Activated T-cell treated with anti-CD3 and anti-CD28 coated beads for 24 hours (primary cell): ENCODE measurements at regions not wholly inside any gene's neighbourhood (a gene's known extent, or its start where the extent isn't known, plus 50 kb on each side); places are given as distances from the start of the nearest gene placed in this dataset.
"Not testable (repeated sequence)": the region's sequence is repeated elsewhere in the genome, so short reads cannot be mapped to it uniquely, and the experiment has no call there.

Experiments
- DNase-seq: peaks from one replicate; pipeline ENCODE4 v3.0.0-alpha.2; 2020; ENCODE audit warnings: low read depth

GRCh38 chr10:4635883-4636282 is 190.1 kb upstream of the AKR1E2 start:
- no peak for DNase-seq

GRCh38 chr10:4635388-4635787 is 190.6 kb upstream of the AKR1E2 start:
- no peak for DNase-seq

GRCh38 chr10:4633776-4634175 is 192.2 kb upstream of the AKR1E2 start:
- no peak for DNase-seq

GRCh38 chr10:4633186-4633585 is 192.8 kb upstream of the AKR1E2 start:
- DNase-seq: no peak

GRCh38 chr10:4632757-4633156 is 193.2 kb upstream of the AKR1E2 start:
- no peak for DNase-seq

GRCh38 chr10:4626919-4627318 is 199.1 kb upstream of the AKR1E2 start:
- no peak for DNase-seq

GRCh38 chr10:4623757-4624420 is 202.1 kb upstream of the AKR1E2 start:
- DNase-seq: no peak

- DNase-seq: no peak
These were observed 202.8 kb upstream of the AKR1E2 start for GRCh38 chr10:4623200-4623599.

GRCh38 chr10:4622384-4622783 is 203.6 kb upstream of the AKR1E2 start:
- no peak for DNase-seq

- no peak for DNase-seq
These were observed 208.4 kb upstream of the AKR1E2 start for GRCh38 chr10:4617589-4617988.

GRCh38 chr10:4615042-4615441 is 211.0 kb upstream of the AKR1E2 start:
- no peak for DNase-seq

- no peak for DNase-seq
These were observed 216.8 kb upstream of the AKR1E2 start for GRCh38 chr10:4609251-4609650.

- no peak for DNase-seq
These were observed 218.3 kb upstream of the AKR1E2 start for GRCh38 chr10:4607681-4608080.

GRCh38 chr10:4606856-4607636 is 219.0 kb upstream of the AKR1E2 start:
- no peak for DNase-seq

- no peak for DNase-seq
These were observed 223.1 kb upstream of the AKR1E2 start for GRCh38 chr10:4602764-4603491.

- no peak for DNase-seq
These were observed 226.5 kb upstream of the AKR1E2 start for GRCh38 chr10:4599471-4599870.

- not testable (repeated sequence) for DNase-seq
These were observed 228.1 kb upstream of the AKR1E2 start for GRCh38 chr10:4597898-4598297.

- no peak for DNase-seq
These were observed 229.1 kb upstream of the AKR1E2 start for GRCh38 chr10:4596951-4597350.

GRCh38 chr10:4595719-4596319 is 230.2 kb upstream of the AKR1E2 start:
- DNase-seq: no peak

GRCh38 chr10:4590807-4591206 is 235.2 kb upstream of the AKR1E2 start:
- no peak for DNase-seq

GRCh38 chr10:4588824-4589223 is 237.2 kb upstream of the AKR1E2 start:
- DNase-seq: no peak

GRCh38 chr10:4587466-4587865 is 238.5 kb upstream of the AKR1E2 start:
- no peak for DNase-seq

- no peak for DNase-seq
These were observed 239.2 kb upstream of the AKR1E2 start for GRCh38 chr10:4586776-4587175.
